Spleen (tissue), 7 donors: ENCODE measurements at regions not wholly inside any gene's neighbourhood (a gene's known extent, or its start where the extent isn't known, plus 50 kb on each side); places are given as distances from the start of the nearest gene placed in this dataset.

Source experiments
- POLR2A ChIP-seq, 3 donors: fragments of 450-650 bp; IDR thresholded peaks; one replicate each; pipeline ENCODE4 v1.5.1; 2017; ENCODE audit warnings: antibody characterized with exemption in 3 of 3, mild to moderate bottlenecking in 1 of 3
- TF ChIP-seq, protein P1 (sequence below), 11 experiments: fragments of 200-600 bp in 7 of 11; fragments of 450-650 bp in 4 of 11; sonication (generic) in 4 of 11; IDR thresholded peaks in 8 of 11; conservative IDR thresholded peaks in 3 of 11; 1 replicate in 7 of 11; 2 replicates in 4 of 11; pipeline versions ENCODE4 v1.4.0 to v1.8.0; 2016 to 2021; ENCODE audit warnings: antibody characterized with exemption in 11 of 11, inconsistent platforms in 4 of 11, mild to moderate bottlenecking in 1 of 11
- donor health status: DM: no; HTN: no; CAD: no; lungs with moderate emphysema.
- donor health status: DM: no; HTN: no; CAD: no.
- donor health status: DM: no; HTN: no; CAD: no.

DNA sequence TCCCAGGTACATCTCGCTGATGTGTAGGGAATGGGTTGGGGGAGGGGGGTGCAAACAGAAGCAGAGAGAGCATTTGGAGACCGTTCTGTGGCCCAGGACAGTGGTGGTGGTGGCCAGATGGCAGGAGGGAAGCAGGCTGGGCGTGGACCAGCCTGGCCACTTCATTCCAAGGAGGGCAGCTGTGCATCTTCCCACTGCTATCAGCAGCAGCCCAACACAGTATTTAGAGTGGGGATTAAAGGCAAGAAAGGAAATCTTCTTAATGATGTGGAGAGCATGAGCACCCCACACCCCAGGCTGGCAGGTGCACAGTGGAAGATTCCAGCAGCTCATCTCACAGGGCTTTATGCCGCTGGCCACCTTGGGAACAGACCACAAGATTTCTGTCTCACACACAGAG lies 198.7 kb downstream of the NPHP4 start:
- no peak for TF ChIP-seq POLR2A (IDR thresholded peaks at IDR 0.05)
- TF ChIP-seq, protein P1, sequence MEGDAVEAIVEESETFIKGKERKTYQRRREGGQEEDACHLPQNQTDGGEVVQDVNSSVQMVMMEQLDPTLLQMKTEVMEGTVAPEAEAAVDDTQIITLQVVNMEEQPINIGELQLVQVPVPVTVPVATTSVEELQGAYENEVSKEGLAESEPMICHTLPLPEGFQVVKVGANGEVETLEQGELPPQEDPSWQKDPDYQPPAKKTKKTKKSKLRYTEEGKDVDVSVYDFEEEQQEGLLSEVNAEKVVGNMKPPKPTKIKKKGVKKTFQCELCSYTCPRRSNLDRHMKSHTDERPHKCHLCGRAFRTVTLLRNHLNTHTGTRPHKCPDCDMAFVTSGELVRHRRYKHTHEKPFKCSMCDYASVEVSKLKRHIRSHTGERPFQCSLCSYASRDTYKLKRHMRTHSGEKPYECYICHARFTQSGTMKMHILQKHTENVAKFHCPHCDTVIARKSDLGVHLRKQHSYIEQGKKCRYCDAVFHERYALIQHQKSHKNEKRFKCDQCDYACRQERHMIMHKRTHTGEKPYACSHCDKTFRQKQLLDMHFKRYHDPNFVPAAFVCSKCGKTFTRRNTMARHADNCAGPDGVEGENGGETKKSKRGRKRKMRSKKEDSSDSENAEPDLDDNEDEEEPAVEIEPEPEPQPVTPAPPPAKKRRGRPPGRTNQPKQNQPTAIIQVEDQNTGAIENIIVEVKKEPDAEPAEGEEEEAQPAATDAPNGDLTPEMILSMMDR (IDR thresholded peaks at IDR 0.05 in 8 of 11, conservative IDR thresholded peaks at IDR 0.05 in 3 of 11), result no peak
